IMR-90 (cell line): ENCODE measurements at regions not wholly inside any gene's neighbourhood (a gene's known extent, or its start where the extent isn't known, plus 50 kb on each side); places are given as distances from the start of the nearest gene placed in this dataset.

Source experiments
- CTCF ChIP-seq: conservative IDR thresholded peaks from 2 replicates; pipeline ENCODE4 v1.5.1; 2012; ENCODE audit warnings: mild to moderate bottlenecking, low read depth, low read length, improper control_type of control experiment
- MAFK ChIP-seq: IDR thresholded peaks from 2 replicates; pipeline ENCODE4 v1.6.1; 2012; ENCODE audit warnings: low read depth, low read length, improper control_type of control experiment
- POLR2A ChIP-seq: IDR thresholded peaks from 2 replicates; pipeline ENCODE4 v1.6.1; 2012; ENCODE audit warnings: mild to moderate bottlenecking, low read depth, low read length
- USF2 ChIP-seq: fragments of 150-350 bp; IDR thresholded peaks from 2 replicates; pipeline ENCODE4 v1.6.1; 2017; ENCODE audit warnings: mild to moderate bottlenecking, antibody characterized with exemption, low read length, low read depth

DNA sequence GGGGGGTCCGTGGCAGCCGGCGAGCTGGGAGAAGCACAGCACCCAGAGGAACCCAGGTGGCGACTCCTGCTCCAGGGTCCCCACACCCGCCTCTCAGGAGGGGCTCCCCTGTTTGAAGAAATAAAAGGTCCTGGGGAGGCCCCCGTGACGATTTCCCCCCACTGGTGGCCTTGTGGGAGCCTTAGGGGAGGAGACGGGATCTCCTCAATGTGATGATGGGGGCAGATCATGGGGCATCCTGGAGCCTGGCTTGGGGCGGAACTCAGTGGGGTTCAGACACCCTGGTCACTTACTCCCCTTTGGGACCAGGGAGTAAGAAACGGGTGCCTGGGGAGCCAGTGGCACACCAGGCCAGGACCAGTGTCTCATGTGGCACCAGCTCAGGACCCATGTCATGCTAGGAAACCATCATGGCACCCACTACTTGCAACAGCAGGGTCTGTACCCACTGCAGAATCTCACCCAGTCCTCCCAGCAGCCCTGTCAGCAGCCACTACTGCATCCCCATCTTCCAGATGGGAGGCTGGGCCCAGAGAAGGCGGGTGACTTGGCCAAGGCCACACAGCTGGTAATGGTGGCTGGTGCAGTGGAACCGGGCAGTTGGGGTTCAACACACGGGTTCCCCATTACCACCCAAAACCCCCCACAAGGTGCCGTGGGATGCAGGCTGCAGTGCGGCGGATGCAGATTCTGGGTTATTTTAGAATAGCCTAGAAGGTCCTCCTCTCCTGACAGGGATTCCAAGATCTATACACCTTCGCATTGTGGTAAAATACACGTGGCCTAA, 130.7 kb downstream of the CTTN start:
- TF ChIP-seq MAFK (no peak), CTCF (no peak), POLR2A (no peak), USF2 (no peak)
